ENCODE measurements at regions not wholly inside any gene's neighbourhood (a gene's known extent, or its start where the extent isn't known, plus 50 kb on each side); places are given as distances from the start of the nearest gene placed in this dataset.

- no peak for DNase-seq
- H3K9me3 ChIP-seq (ENCODE audit: control insufficient read depth, low read length) = no peaks in the 10 kb centered on the region
- H3K27me3 Mint-ChIP-seq (ENCODE audit: insufficient read depth) = peaks cover 2% of the 10 kb centered on the region
- no peak for TF ChIP-seq CTCF (conservative IDR thresholded peaks at IDR 0.05)
- H3K4me3 ChIP-seq (ENCODE audit: low read length) = no peak overlapping the region
- no peak overlapping the region for H3K27ac Mint-ChIP-seq
- WGBS, 2 experiments (ENCODE audit: insufficient coverage in 1 of 2, insufficient read length in 1 of 2) = 91 to 100% methylated on average over 1 to 2 of the region's 2 CpGs
- no peaks in the 10 kb centered on the region for H3K4me1 ChIP-seq (ENCODE audit: control insufficient read depth, insufficient read depth, low read length)
- no peak overlapping the region for H3K9ac ChIP-seq (ENCODE audit: extremely low read depth, low read length, poor library complexity, severe bottlenecking)
- no peaks in the 10 kb centered on the region for H3K27me3 ChIP-seq (ENCODE audit: control insufficient read depth, insufficient read depth, low read length, poor library complexity, severe bottlenecking)
- no peaks in the 10 kb centered on the region for H3K36me3 ChIP-seq (ENCODE audit: control insufficient read depth, insufficient read depth, low read length)
- H3K4me3 Mint-ChIP-seq = no peak overlapping the region
- H3K27ac ChIP-seq (ENCODE audit: low read depth, low read length) = no peak overlapping the region
- H3K9me3 Mint-ChIP-seq = no peaks in the 10 kb centered on the region
- no peaks in the 10 kb centered on the region for H3K4me1 Mint-ChIP-seq
- H3K36me3 Mint-ChIP-seq (ENCODE audit: low read depth) = no peaks in the 10 kb centered on the region
Observed at GRCh38 chr1:194105381-194105780, 919.0 kb upstream of the B3GALT2 start.

GRCh38 chr1:194104247-194104844, 917.9 kb upstream of the B3GALT2 start:
- H3K4me3 ChIP-seq (ENCODE audit: low read length) = no peak overlapping the region
- H3K27ac ChIP-seq (ENCODE audit: low read depth, low read length) = no peak overlapping the region
- no peaks in the 10 kb centered on the region for H3K27me3 ChIP-seq (ENCODE audit: control insufficient read depth, insufficient read depth, low read length, poor library complexity, severe bottlenecking)
- Mint-ChIP-seq H3K9me3 (no peaks in the 10 kb centered on the region), H3K27me3 (ENCODE audit: insufficient read depth) (peaks cover 2% of the 10 kb centered on the region), H3K4me3 (no peak overlapping the region), H3K27ac (no peak overlapping the region), H3K4me1 (no peaks in the 10 kb centered on the region), H3K36me3 (ENCODE audit: low read depth) (no peaks in the 10 kb centered on the region)
- H3K9ac ChIP-seq (ENCODE audit: extremely low read depth, low read length, poor library complexity, severe bottlenecking) = no peak overlapping the region
- TF ChIP-seq CTCF (conservative IDR thresholded peaks at IDR 0.05) = no peak
- WGBS, 2 experiments (ENCODE audit: insufficient coverage in 1 of 2, insufficient read length in 1 of 2) = 79% methylated on average over 2 of the region's 2 CpGs; no CpG with 5 or more reads in 1 of the 2 experiments
- no peaks in the 10 kb centered on the region for H3K4me1 ChIP-seq (ENCODE audit: control insufficient read depth, insufficient read depth, low read length)
- H3K36me3 ChIP-seq (ENCODE audit: control insufficient read depth, insufficient read depth, low read length) = no peaks in the 10 kb centered on the region
- no peaks in the 10 kb centered on the region for H3K9me3 ChIP-seq (ENCODE audit: control insufficient read depth, low read length)
- peak; percentile 76 for DNase-seq

- no peak overlapping the region for H3K27ac Mint-ChIP-seq
- Histone ChIP-seq H3K27me3 (ENCODE audit: control insufficient read depth, insufficient read depth, low read length, poor library complexity, severe bottlenecking) (no peaks in the 10 kb centered on the region), H3K9ac (ENCODE audit: extremely low read depth, low read length, poor library complexity, severe bottlenecking) (no peak overlapping the region), H3K9me3 (ENCODE audit: control insufficient read depth, low read length) (no peaks in the 10 kb centered on the region), H3K4me3 (ENCODE audit: low read length) (no peak overlapping the region), H3K36me3 (ENCODE audit: control insufficient read depth, insufficient read depth, low read length) (no peaks in the 10 kb centered on the region), H3K27ac (ENCODE audit: low read depth, low read length) (no peak overlapping the region), H3K4me1 (ENCODE audit: control insufficient read depth, insufficient read depth, low read length) (no peaks in the 10 kb centered on the region)
- no peak overlapping the region for H3K4me3 Mint-ChIP-seq
- no peaks in the 10 kb centered on the region for H3K4me1 Mint-ChIP-seq
- TF ChIP-seq CTCF (conservative IDR thresholded peaks at IDR 0.05) = no peak
- no peak for DNase-seq
- no peaks in the 10 kb centered on the region for H3K36me3 Mint-ChIP-seq (ENCODE audit: low read depth)
- peaks cover 2% of the 10 kb centered on the region for H3K27me3 Mint-ChIP-seq (ENCODE audit: insufficient read depth)
- WGBS, 2 experiments (ENCODE audit: insufficient coverage in 1 of 2, insufficient read length in 1 of 2) = 72% methylated on average over 2 of the region's 2 CpGs; no CpG with 5 or more reads in 1 of the 2 experiments
- H3K9me3 Mint-ChIP-seq = no peaks in the 10 kb centered on the region
Observed at GRCh38 chr1:194103516-194104246, 917.3 kb upstream of the B3GALT2 start.
